ENCODE measurements at regions not wholly inside any gene's neighbourhood (a gene's known extent, or its start where the extent isn't known, plus 50 kb on each side); places are given as distances from the start of the nearest gene placed in this dataset.

- Histone ChIP-seq H3K27ac (ENCODE audit: low read depth, low read length) (no peak overlapping the region), H3K36me3 (ENCODE audit: control insufficient read depth in 1 of 2, insufficient read depth in 2 of 2, low read length in 2 of 2) (no peaks in the 10 kb centered on the region), H3K9ac (ENCODE audit: low read length) (no peak overlapping the region), H3K4me3 (replicated peaks in 1 of 2; ENCODE audit: low read depth in 1 of 2, low read length in 2 of 2) (no peak overlapping the region), H2AFZ (ENCODE audit: low read depth, low read length, poor library complexity, severe bottlenecking) (no peak overlapping the region), H4K20me1 (ENCODE audit: insufficient read depth) (no peaks in the 10 kb centered on the region), H3K79me2 (ENCODE audit: insufficient read depth, low read length) (no peaks in the 10 kb centered on the region), H3K4me1 (ENCODE audit: control insufficient read depth in 1 of 2, insufficient read depth in 2 of 2, low read length in 2 of 2) (no peaks in the 10 kb centered on the region), H3K9me3 (ENCODE audit: control insufficient read depth in 1 of 2, insufficient read depth in 1 of 2, low read depth in 1 of 2, low read length in 2 of 2) (no peaks in the 10 kb centered on the region), H3K27me3 (ENCODE audit: insufficient read depth, low read length) (peaks cover 26% of the 10 kb centered on the region), H3K4me2 (ENCODE audit: low read length) (no peak overlapping the region), H3K9me2 (ENCODE audit: insufficient read depth) (no peaks in the 10 kb centered on the region)
- CTCF ChIA-PET: no interaction called here
- intact Hi-C loops (cut with micrococcal nuclease): no loop called here
- no peak for DNase-seq (ENCODE audit: low read depth, low spot score)
- BruUV-seq (replicated peaks): no TSS peak
- RAD21 ChIA-PET (ENCODE audit: low non-redundant PET in 1 of 2, low total read pairs in 2 of 2, uncharacterized antibody in 2 of 2, unreplicated experiment in 2 of 2): no interaction called here
- TF ChIP-seq ZFX (IDR thresholded peaks at IDR 0.05): no peak
- TF ChIP-seq, protein P1, sequence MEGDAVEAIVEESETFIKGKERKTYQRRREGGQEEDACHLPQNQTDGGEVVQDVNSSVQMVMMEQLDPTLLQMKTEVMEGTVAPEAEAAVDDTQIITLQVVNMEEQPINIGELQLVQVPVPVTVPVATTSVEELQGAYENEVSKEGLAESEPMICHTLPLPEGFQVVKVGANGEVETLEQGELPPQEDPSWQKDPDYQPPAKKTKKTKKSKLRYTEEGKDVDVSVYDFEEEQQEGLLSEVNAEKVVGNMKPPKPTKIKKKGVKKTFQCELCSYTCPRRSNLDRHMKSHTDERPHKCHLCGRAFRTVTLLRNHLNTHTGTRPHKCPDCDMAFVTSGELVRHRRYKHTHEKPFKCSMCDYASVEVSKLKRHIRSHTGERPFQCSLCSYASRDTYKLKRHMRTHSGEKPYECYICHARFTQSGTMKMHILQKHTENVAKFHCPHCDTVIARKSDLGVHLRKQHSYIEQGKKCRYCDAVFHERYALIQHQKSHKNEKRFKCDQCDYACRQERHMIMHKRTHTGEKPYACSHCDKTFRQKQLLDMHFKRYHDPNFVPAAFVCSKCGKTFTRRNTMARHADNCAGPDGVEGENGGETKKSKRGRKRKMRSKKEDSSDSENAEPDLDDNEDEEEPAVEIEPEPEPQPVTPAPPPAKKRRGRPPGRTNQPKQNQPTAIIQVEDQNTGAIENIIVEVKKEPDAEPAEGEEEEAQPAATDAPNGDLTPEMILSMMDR (IDR thresholded peaks at IDR 0.05 in 2 of 3, conservative IDR thresholded peaks at IDR 0.05 in 1 of 3; ENCODE audit: borderline replicate concordance in 1 of 3, insufficient read depth in 1 of 3, low read depth in 2 of 3, low read length in 2 of 3): no peak
- no peak for TF ChIP-seq FOSL1 (IDR thresholded peaks at IDR 0.05; ENCODE audit: low read depth)
- no peak for TF ChIP-seq ELF1 (IDR thresholded peaks at IDR 0.05; ENCODE audit: borderline replicate concordance, low read depth)
- POLR2A ChIA-PET: no interaction called here
- no peak for ATAC-seq
Measured at GRCh38 chr16:73434621-73435020, 386.7 kb upstream of the ZFHX3 start.

DNA sequence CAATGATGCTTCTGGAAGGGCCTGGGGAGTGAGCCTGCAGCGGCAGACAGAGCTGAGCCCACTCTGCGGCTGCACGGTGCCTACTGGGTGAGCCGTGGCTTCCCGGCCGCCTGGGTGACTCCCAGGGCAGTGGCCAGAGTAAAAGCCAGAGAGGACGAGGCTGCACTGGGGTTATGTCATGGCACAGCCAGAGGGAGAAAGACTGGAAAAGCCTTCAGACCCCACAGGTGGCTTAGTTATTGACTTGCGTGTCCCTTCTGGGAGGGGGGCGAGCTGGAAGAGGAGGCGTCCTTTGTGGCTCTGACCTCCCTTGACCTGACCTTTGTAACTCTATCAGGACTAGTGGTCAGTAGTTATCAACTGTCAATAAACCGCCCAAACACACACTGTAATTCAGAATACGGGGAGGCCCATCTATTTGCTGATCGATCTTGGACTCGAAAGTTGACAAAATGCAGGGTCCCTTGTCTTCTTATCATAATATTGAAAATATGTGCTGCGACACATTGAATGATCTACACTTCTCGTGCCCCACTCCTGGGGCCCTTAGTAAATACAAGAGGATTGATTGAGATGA, 385.9 kb upstream of the ZFHX3 start:
- ChIA-PET CTCF (no interaction called here), RAD21 (ENCODE audit: low non-redundant PET in 1 of 2, low total read pairs in 2 of 2, uncharacterized antibody in 2 of 2, unreplicated experiment in 2 of 2) (no interaction called here), POLR2A (no interaction called here)
- H3K79me2 ChIP-seq (ENCODE audit: insufficient read depth, low read length): no peaks in the 10 kb centered on the region
- no peaks in the 10 kb centered on the region for H4K20me1 ChIP-seq (ENCODE audit: insufficient read depth)
- H3K36me3 ChIP-seq (ENCODE audit: control insufficient read depth in 1 of 2, insufficient read depth in 2 of 2, low read length in 2 of 2): no peaks in the 10 kb centered on the region
- H3K4me2 ChIP-seq (ENCODE audit: low read length): no peak overlapping the region
- no peak overlapping the region for H2AFZ ChIP-seq (ENCODE audit: low read depth, low read length, poor library complexity, severe bottlenecking)
- DNase-seq (ENCODE audit: low read depth, low spot score) (no peak), ATAC-seq (no peak)
- no peak overlapping the region for H3K27ac ChIP-seq (ENCODE audit: low read depth, low read length)
- no peaks in the 10 kb centered on the region for H3K9me3 ChIP-seq (ENCODE audit: control insufficient read depth in 1 of 2, insufficient read depth in 1 of 2, low read depth in 1 of 2, low read length in 2 of 2)
- intact Hi-C loops (cut with micrococcal nuclease): no loop called here
- H3K4me3 ChIP-seq (replicated peaks in 1 of 2; ENCODE audit: low read depth in 1 of 2, low read length in 2 of 2): no peak overlapping the region
- BruUV-seq (replicated peaks): no TSS peak
- no peaks in the 10 kb centered on the region for H3K9me2 ChIP-seq (ENCODE audit: insufficient read depth)
- H3K4me1 ChIP-seq (ENCODE audit: control insufficient read depth in 1 of 2, insufficient read depth in 2 of 2, low read length in 2 of 2): no peaks in the 10 kb centered on the region
- H3K9ac ChIP-seq (ENCODE audit: low read length): no peak overlapping the region
- peaks cover 19% of the 10 kb centered on the region for H3K27me3 ChIP-seq (ENCODE audit: insufficient read depth, low read length)
- TF ChIP-seq TCF7L2 (IDR thresholded peaks at IDR 0.05; ENCODE audit: borderline replicate concordance, extremely low read depth, insufficient read depth, insufficient read length) (no peak), ZNF274 (IDR thresholded peaks at IDR 0.05; ENCODE audit: low read depth, low read length) (no peak), JUND (IDR thresholded peaks at IDR 0.05) (no peak), CEBPB (IDR thresholded peaks at IDR 0.05; ENCODE audit: low read depth) (no peak), CBX3 (IDR thresholded peaks at IDR 0.05; ENCODE audit: low read depth) (no peak), EZH2phosphoT487 (IDR thresholded peaks at IDR 0.05; ENCODE audit: borderline replicate concordance) (no peak), SIN3A (IDR thresholded peaks at IDR 0.05; ENCODE audit: low read depth) (no peak), ELF1 (IDR thresholded peaks at IDR 0.05; ENCODE audit: borderline replicate concordance, low read depth) (no peak), SRF (IDR thresholded peaks at IDR 0.05; ENCODE audit: low read depth) (no peak)
- TF ChIP-seq, protein P1 (IDR thresholded peaks at IDR 0.05 in 2 of 3, conservative IDR thresholded peaks at IDR 0.05 in 1 of 3; ENCODE audit: borderline replicate concordance in 1 of 3, insufficient read depth in 1 of 3, low read depth in 2 of 3, low read length in 2 of 3): no peak
- TF ChIP-seq, protein P2, sequence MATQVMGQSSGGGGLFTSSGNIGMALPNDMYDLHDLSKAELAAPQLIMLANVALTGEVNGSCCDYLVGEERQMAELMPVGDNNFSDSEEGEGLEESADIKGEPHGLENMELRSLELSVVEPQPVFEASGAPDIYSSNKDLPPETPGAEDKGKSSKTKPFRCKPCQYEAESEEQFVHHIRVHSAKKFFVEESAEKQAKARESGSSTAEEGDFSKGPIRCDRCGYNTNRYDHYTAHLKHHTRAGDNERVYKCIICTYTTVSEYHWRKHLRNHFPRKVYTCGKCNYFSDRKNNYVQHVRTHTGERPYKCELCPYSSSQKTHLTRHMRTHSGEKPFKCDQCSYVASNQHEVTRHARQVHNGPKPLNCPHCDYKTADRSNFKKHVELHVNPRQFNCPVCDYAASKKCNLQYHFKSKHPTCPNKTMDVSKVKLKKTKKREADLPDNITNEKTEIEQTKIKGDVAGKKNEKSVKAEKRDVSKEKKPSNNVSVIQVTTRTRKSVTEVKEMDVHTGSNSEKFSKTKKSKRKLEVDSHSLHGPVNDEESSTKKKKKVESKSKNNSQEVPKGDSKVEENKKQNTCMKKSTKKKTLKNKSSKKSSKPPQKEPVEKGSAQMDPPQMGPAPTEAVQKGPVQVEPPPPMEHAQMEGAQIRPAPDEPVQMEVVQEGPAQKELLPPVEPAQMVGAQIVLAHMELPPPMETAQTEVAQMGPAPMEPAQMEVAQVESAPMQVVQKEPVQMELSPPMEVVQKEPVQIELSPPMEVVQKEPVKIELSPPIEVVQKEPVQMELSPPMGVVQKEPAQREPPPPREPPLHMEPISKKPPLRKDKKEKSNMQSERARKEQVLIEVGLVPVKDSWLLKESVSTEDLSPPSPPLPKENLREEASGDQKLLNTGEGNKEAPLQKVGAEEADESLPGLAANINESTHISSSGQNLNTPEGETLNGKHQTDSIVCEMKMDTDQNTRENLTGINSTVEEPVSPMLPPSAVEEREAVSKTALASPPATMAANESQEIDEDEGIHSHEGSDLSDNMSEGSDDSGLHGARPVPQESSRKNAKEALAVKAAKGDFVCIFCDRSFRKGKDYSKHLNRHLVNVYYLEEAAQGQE (IDR thresholded peaks at IDR 0.05; ENCODE audit: low read depth): no peak
